ENCODE measurements at regions not wholly inside any gene's neighbourhood (a gene's known extent, or its start where the extent isn't known, plus 50 kb on each side); places are given as distances from the start of the nearest gene placed in this dataset.

DNA sequence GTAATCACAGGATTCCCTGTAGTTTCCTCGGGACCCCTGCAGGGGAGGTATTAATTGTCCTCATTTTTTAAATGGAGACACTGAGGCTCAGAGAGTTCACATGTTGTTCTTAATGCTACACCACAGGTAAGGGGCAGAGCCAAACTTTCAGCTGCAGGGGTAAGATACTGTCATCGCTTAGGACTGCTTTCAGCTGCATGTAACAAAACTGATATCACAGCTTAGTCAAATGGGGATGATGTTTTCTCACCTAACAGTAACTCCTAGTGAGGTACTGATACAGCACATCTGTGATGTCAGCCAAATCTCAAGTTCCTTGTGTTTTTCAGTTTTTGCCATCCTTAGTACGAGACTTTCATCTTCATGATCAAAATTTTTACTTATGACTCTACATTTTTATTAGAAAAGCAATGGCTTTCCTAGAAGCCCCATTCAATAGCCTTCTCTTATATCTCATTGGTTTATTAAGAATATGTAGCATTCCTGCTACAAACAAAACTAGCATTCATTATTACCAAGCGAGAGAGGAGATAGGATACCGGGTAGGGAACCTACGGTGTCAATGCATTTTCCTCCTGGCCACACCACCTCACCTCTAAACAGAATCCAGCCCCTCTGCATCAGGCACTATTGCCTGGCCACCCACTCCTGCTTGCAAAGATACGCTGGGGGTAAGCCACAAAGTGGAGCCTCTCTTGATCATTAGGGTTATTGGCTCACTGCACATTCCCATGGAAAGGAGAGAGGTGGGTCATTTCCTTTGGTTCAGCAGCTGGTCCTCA, 557.5 kb downstream of the CD83 start:
- TF ChIP-seq, protein P1, sequence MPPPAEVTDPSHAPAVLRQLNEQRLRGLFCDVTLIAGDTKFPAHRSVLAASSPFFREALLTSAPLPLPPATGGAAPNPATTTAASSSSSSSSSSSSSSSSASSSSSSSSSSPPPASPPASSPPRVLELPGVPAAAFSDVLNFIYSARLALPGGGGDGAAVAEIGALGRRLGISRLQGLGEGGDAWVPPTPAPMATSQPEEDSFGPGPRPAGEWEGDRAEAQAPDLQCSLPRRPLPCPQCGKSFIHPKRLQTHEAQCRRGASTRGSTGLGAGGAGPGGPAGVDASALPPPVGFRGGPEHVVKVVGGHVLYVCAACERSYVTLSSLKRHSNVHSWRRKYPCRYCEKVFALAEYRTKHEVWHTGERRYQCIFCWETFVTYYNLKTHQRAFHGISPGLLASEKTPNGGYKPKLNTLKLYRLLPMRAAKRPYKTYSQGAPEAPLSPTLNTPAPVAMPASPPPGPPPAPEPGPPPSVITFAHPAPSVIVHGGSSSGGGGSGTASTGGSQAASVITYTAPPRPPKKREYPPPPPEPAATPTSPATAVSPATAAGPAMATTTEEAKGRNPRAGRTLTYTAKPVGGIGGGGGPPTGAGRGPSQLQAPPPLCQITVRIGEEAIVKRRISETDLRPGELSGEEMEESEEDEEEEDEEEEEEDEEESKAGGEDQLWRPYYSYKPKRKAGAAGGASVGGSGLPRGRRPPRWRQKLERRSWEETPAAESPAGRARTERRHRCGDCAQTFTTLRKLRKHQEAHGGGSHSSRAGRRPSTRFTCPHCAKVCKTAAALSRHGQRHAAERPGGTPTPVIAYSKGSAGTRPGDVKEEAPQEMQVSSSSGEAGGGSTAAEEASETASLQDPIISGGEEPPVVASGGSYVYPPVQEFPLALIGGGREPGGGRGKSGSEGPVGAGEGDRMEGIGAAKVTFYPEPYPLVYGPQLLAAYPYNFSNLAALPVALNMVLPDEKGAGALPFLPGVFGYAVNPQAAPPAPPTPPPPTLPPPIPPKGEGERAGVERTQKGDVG (CRISPR knock-in tag; IDR thresholded peaks at IDR 0.05): no peak
- TF ChIP-seq, protein P2, sequence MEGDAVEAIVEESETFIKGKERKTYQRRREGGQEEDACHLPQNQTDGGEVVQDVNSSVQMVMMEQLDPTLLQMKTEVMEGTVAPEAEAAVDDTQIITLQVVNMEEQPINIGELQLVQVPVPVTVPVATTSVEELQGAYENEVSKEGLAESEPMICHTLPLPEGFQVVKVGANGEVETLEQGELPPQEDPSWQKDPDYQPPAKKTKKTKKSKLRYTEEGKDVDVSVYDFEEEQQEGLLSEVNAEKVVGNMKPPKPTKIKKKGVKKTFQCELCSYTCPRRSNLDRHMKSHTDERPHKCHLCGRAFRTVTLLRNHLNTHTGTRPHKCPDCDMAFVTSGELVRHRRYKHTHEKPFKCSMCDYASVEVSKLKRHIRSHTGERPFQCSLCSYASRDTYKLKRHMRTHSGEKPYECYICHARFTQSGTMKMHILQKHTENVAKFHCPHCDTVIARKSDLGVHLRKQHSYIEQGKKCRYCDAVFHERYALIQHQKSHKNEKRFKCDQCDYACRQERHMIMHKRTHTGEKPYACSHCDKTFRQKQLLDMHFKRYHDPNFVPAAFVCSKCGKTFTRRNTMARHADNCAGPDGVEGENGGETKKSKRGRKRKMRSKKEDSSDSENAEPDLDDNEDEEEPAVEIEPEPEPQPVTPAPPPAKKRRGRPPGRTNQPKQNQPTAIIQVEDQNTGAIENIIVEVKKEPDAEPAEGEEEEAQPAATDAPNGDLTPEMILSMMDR (IDR thresholded peaks at IDR 0.05 in 2 of 3, conservative IDR thresholded peaks at IDR 0.05 in 1 of 3; ENCODE audit: control insufficient read depth in 2 of 3, extremely low read depth in 1 of 3, insufficient read depth in 1 of 3, low read depth in 3 of 3, low read length in 3 of 3): no peak
- TF ChIP-seq, protein P3, sequence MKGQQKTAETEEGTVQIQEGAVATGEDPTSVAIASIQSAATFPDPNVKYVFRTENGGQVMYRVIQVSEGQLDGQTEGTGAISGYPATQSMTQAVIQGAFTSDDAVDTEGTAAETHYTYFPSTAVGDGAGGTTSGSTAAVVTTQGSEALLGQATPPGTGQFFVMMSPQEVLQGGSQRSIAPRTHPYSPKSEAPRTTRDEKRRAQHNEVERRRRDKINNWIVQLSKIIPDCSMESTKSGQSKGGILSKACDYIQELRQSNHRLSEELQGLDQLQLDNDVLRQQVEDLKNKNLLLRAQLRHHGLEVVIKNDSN (IDR thresholded peaks at IDR 0.05; ENCODE audit: borderline replicate concordance, extremely low read length, insufficient read depth, low read depth, low read length): no peak

Measured in GM12878 (cell line).